Activated CD8-positive, alpha-beta memory T cell treated with anti-CD3 and anti-CD28 coated beads, Interleukin-2, amount 50 U/mL, for 1 hour (primary cell): ENCODE measurements at regions not wholly inside any gene's neighbourhood (a gene's known extent, or its start where the extent isn't known, plus 50 kb on each side); places are given as distances from the start of the nearest gene placed in this dataset.
"Not testable (repeated sequence)": the region's sequence is repeated elsewhere in the genome, so short reads cannot be mapped to it uniquely, and the experiment has no call there.

ENCODE experiments used
- DNase-seq: peaks from one replicate; pipeline ENCODE4 v3.0.0-alpha.2; 2020; ENCODE audit errors: extremely low read depth

- no peak for DNase-seq
These were observed 68.9 kb upstream of the VGLL4 start for GRCh38 chr3:11712646-11713045.

- DNase-seq: no peak
These were observed 68.2 kb upstream of the VGLL4 start for GRCh38 chr3:11711876-11712275.

GRCh38 chr3:11709782-11710181, 66.1 kb upstream of the VGLL4 start:
- no peak for DNase-seq

GRCh38 chr3:11707084-11707483, 63.4 kb upstream of the VGLL4 start:
- not testable (repeated sequence) for DNase-seq

- DNase-seq: no peak
These were observed 62.9 kb upstream of the VGLL4 start for GRCh38 chr3:11706604-11707003.

GRCh38 chr3:11705049-11705448, 61.3 kb upstream of the VGLL4 start:
- DNase-seq: no peak

GRCh38 chr3:11703146-11703545, 59.4 kb upstream of the VGLL4 start:
- no peak for DNase-seq

GRCh38 chr3:11699083-11699427, 55.3 kb upstream of the VGLL4 start:
- no peak for DNase-seq

- DNase-seq: no peak
These were observed 54.8 kb upstream of the VGLL4 start for GRCh38 chr3:11698326-11699082.

GRCh38 chr3:11697701-11698100, 54.0 kb upstream of the VGLL4 start:
- DNase-seq: no peak

GRCh38 chr3:11696054-11696453, 52.3 kb upstream of the VGLL4 start:
- no peak for DNase-seq
